Right atrium auricular region (tissue), 2 donors: ENCODE measurements at regions not wholly inside any gene's neighbourhood (a gene's known extent, or its start where the extent isn't known, plus 50 kb on each side); places are given as distances from the start of the nearest gene placed in this dataset.

Experiments
- DNase-seq: peaks from one replicate; pipeline ENCODE4 v3.0.0-alpha.2; 2019; ENCODE audit warnings: low spot score
- H3K27ac ChIP-seq, 2 donors: fragments of 200-600 bp; sonication (generic); 1 replicate in 1 of 2; 2 replicates in 1 of 2; pipeline ENCODE4 v1.5.1; 2016 to 2019
- H3K27me3 ChIP-seq, 2 donors: fragments of 200-600 bp; sonication (generic); one replicate each; pipeline versions ENCODE4 v1.5.1 to v1.6.0; 2017 to 2019
- H3K36me3 ChIP-seq: fragments of 200-600 bp; sonication (generic); one replicate; pipeline ENCODE4 v1.5.1; 2016
- H3K4me1 ChIP-seq, 2 donors: fragments of 200-600 bp; sonication (generic); one replicate each; pipeline versions ENCODE4 v1.5.1 to v1.6.0; 2017 to 2019
- H3K4me3 ChIP-seq, 2 donors: fragments of 200-600 bp; sonication (generic); 1 replicate in 1 of 2; 2 replicates in 1 of 2; pipeline ENCODE4 v1.5.1; 2017 to 2019; ENCODE audit warnings: mild to moderate bottlenecking in 1 of 2, moderate library complexity in 1 of 2
- H3K9me3 ChIP-seq, 2 donors: fragments of 200-600 bp; sonication (generic); one replicate each; pipeline ENCODE4 v1.5.1; 2019
- TF ChIP-seq, protein P1 (sequence below), 2 donors: fragments of 200-600 bp; sonication (generic); IDR thresholded peaks; one replicate each; pipeline ENCODE4 v1.5.1; 2019; ENCODE audit warnings: antibody characterized with exemption in 2 of 2

DNA sequence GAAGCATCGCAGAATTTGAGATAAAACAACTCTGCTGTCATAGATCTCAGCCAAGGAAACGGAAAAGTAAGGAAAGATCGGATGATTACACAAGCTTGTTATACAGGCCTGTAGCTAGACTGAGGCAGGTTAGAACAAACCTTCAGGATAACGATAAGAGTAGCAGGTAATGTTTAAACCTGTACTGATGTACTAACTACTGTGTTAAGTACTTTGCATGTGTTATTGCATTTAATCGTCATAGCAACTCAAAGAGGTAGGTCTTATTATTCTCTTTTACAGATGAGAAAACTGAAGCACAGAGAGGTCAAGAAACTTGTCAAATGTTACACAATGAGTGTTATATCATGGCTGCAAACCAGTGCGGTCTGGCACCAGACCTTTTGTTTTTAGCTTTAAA, 352.5 kb downstream of the GPAM start:
- Histone ChIP-seq H3K4me1 (no peaks in the 10 kb centered on the region), H3K36me3 (no peaks in the 10 kb centered on the region), H3K27me3 (no peaks in the 10 kb centered on the region), H3K27ac (no peak overlapping the region), H3K9me3 (no peaks in the 10 kb centered on the region), H3K4me3 (no peak overlapping the region)
- TF ChIP-seq, protein P1, sequence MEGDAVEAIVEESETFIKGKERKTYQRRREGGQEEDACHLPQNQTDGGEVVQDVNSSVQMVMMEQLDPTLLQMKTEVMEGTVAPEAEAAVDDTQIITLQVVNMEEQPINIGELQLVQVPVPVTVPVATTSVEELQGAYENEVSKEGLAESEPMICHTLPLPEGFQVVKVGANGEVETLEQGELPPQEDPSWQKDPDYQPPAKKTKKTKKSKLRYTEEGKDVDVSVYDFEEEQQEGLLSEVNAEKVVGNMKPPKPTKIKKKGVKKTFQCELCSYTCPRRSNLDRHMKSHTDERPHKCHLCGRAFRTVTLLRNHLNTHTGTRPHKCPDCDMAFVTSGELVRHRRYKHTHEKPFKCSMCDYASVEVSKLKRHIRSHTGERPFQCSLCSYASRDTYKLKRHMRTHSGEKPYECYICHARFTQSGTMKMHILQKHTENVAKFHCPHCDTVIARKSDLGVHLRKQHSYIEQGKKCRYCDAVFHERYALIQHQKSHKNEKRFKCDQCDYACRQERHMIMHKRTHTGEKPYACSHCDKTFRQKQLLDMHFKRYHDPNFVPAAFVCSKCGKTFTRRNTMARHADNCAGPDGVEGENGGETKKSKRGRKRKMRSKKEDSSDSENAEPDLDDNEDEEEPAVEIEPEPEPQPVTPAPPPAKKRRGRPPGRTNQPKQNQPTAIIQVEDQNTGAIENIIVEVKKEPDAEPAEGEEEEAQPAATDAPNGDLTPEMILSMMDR (IDR thresholded peaks at IDR 0.05): no peak
- DNase-seq: no peak

GRCh38 chr10:111833251-111833650, 350.3 kb downstream of the GPAM start:
- Histone ChIP-seq H3K4me3 (no peak overlapping the region), H3K9me3 (no peaks in the 10 kb centered on the region), H3K4me1 (no peaks in the 10 kb centered on the region), H3K27ac (no peak overlapping the region), H3K27me3 (no peaks in the 10 kb centered on the region), H3K36me3 (no peaks in the 10 kb centered on the region)
- TF ChIP-seq, protein P1 (IDR thresholded peaks at IDR 0.05): no peak
- no peak for DNase-seq

GRCh38 chr10:111835574-111835973, 348.0 kb downstream of the GPAM start:
- Histone ChIP-seq H3K27me3 (no peaks in the 10 kb centered on the region), H3K36me3 (no peaks in the 10 kb centered on the region), H3K27ac (no peak overlapping the region), H3K4me3 (no peak overlapping the region), H3K9me3 (no peaks in the 10 kb centered on the region), H3K4me1 (no peaks in the 10 kb centered on the region)
- TF ChIP-seq, protein P1 (IDR thresholded peaks at IDR 0.05): no peak
- no peak for DNase-seq

GRCh38 chr10:111836064-111836463, 347.5 kb downstream of the GPAM start:
- Histone ChIP-seq H3K4me3 (no peak overlapping the region), H3K4me1 (no peaks in the 10 kb centered on the region), H3K36me3 (no peaks in the 10 kb centered on the region), H3K27me3 (no peaks in the 10 kb centered on the region), H3K9me3 (no peaks in the 10 kb centered on the region), H3K27ac (no peak overlapping the region)
- TF ChIP-seq, protein P1 (IDR thresholded peaks at IDR 0.05): no peak
- DNase-seq: no peak

GRCh38 chr10:111836571-111836970, 347.0 kb downstream of the GPAM start:
- DNase-seq: no peak
- Histone ChIP-seq H3K36me3 (no peaks in the 10 kb centered on the region), H3K9me3 (no peaks in the 10 kb centered on the region), H3K27me3 (no peaks in the 10 kb centered on the region), H3K4me1 (no peaks in the 10 kb centered on the region), H3K27ac (no peak overlapping the region), H3K4me3 (no peak overlapping the region)
- TF ChIP-seq, protein P1 (IDR thresholded peaks at IDR 0.05): no peak

DNA sequence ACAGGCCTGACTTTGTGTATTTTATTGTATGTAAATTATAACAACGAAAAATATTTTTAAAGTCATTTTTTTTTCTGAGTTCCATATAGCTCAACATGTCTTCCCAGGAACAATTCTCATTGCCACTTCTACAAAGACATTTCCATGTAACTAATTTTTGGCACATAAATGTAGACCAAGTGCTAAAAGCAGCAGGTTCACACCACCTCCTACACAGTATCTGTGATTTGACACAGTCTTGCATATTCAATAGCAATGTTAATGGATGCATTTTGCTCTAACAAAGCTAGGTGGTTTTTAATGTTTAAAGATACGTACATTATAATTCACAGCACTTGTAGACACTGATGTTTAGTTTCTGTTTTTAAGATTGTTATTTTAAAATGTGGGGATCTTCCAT, 346.5 kb downstream of the GPAM start:
- Histone ChIP-seq H3K36me3 (no peaks in the 10 kb centered on the region), H3K27ac (no peak overlapping the region), H3K4me3 (no peak overlapping the region), H3K9me3 (no peaks in the 10 kb centered on the region), H3K4me1 (no peaks in the 10 kb centered on the region), H3K27me3 (no peaks in the 10 kb centered on the region)
- DNase-seq: no peak
- TF ChIP-seq, protein P1 (IDR thresholded peaks at IDR 0.05): no peak
